GM18909 (cell line): ENCODE measurements at regions not wholly inside any gene's neighbourhood (a gene's known extent, or its start where the extent isn't known, plus 50 kb on each side); places are given as distances from the start of the nearest gene placed in this dataset.

Experiments used
- ATAC-seq: cut with Tn5 transposase; IDR thresholded peaks from one replicate; pipeline ENCODE4 v1.9.1; 2021; ENCODE audit warnings: mild to moderate bottlenecking; ENCODE audit not compliant: unreplicated experiment, poor library complexity

GRCh38 chr6:87869064-87869905 is 167.3 kb upstream of the AKIRIN2 start:
- no peak for ATAC-seq

- ATAC-seq: no peak
Observed at GRCh38 chr6:87860902-87861301, 158.9 kb upstream of the AKIRIN2 start.

GRCh38 chr6:87858440-87858839 is 156.4 kb upstream of the AKIRIN2 start:
- no peak for ATAC-seq

- no peak for ATAC-seq
Observed at GRCh38 chr6:87851674-87852299, 149.8 kb upstream of the AKIRIN2 start.

- ATAC-seq: no peak
Observed at GRCh38 chr6:87848616-87849015, 146.6 kb upstream of the AKIRIN2 start.

GRCh38 chr6:87847830-87848210 is 145.8 kb upstream of the AKIRIN2 start:
- no peak for ATAC-seq

- no peak for ATAC-seq
Observed at GRCh38 chr6:87847135-87847829, 145.2 kb upstream of the AKIRIN2 start.

- ATAC-seq: no peak
Observed at GRCh38 chr6:87846434-87846833, 144.4 kb upstream of the AKIRIN2 start.

GRCh38 chr6:87840324-87840723 is 138.3 kb upstream of the AKIRIN2 start:
- no peak for ATAC-seq

GRCh38 chr6:87837876-87838275 is 135.8 kb upstream of the AKIRIN2 start:
- ATAC-seq: no peak

- no peak for ATAC-seq
Observed at GRCh38 chr6:87837444-87837843, 135.4 kb upstream of the AKIRIN2 start.

- ATAC-seq: peak; percentile 70
Observed at GRCh38 chr6:87832025-87832825, 130.2 kb upstream of the AKIRIN2 start.

GRCh38 chr6:87830907-87831306 is 128.9 kb upstream of the AKIRIN2 start:
- no peak for ATAC-seq

- no peak for ATAC-seq
Observed at GRCh38 chr6:87829622-87830121, 127.6 kb upstream of the AKIRIN2 start.

GRCh38 chr6:87828044-87828443 is 126.0 kb upstream of the AKIRIN2 start:
- ATAC-seq: no peak

GRCh38 chr6:87827346-87827745 is 125.3 kb upstream of the AKIRIN2 start:
- ATAC-seq: no peak

- no peak for ATAC-seq
Observed at GRCh38 chr6:87826424-87826823, 124.4 kb upstream of the AKIRIN2 start.

- ATAC-seq: no peak
Observed at GRCh38 chr6:87825821-87826221, 123.8 kb upstream of the AKIRIN2 start.

GRCh38 chr6:87824958-87825491 is 123.0 kb upstream of the AKIRIN2 start:
- no peak for ATAC-seq

GRCh38 chr6:87822011-87822410 is 120.0 kb upstream of the AKIRIN2 start:
- ATAC-seq: no peak
